Fibroblast of lung (primary cell): ENCODE measurements at regions not wholly inside any gene's neighbourhood (a gene's known extent, or its start where the extent isn't known, plus 50 kb on each side); places are given as distances from the start of the nearest gene placed in this dataset.

ENCODE experiments used
- CTCF ChIP-seq, 2 donors: IDR thresholded peaks in 1 of 2; conservative IDR thresholded peaks in 1 of 2; 1 replicate in 1 of 2; 2 replicates in 1 of 2; pipeline ENCODE4 v1.5.1; 2011 to 2012; ENCODE audit warnings: low read length in 2 of 2, control low read depth in 1 of 2, inconsistent platforms in 1 of 2, low read depth in 1 of 2, mild to moderate bottlenecking in 1 of 2
- EZH2 ChIP-seq: IDR thresholded peaks from 2 replicates; pipeline ENCODE4 v1.5.1; 2012; ENCODE audit warnings: low read length, control low read depth, mild to moderate bottlenecking; ENCODE audit errors: missing control alignments

- no peak for TF ChIP-seq CTCF (conservative IDR thresholded peaks at IDR 0.05 in 1 of 2, IDR thresholded peaks at IDR 0.05 in 1 of 2; ENCODE audit: low read depth in 1 of 2, low read length in 2 of 2)
- no peak for TF ChIP-seq EZH2
Observed at GRCh38 chr2:16520891-16521290, 144.7 kb downstream of the CYRIA start.
